Esophagus (tissue), 2 donors: ENCODE measurements at regions not wholly inside any gene's neighbourhood (a gene's known extent, or its start where the extent isn't known, plus 50 kb on each side); places are given as distances from the start of the nearest gene placed in this dataset.

Source experiments
- H3K27ac ChIP-seq, 2 donors: one replicate each; pipeline ENCODE4 v1.5.1; 2013; ENCODE audit warnings: low read depth in 2 of 2, mild to moderate bottlenecking in 2 of 2, inconsistent platforms in 1 of 2, low read length in 1 of 2, moderate library complexity in 1 of 2
- H3K27me3 ChIP-seq, 2 donors: one replicate each; pipeline ENCODE4 v1.6.1; 2013; ENCODE audit warnings: low read length in 2 of 2, control low read depth in 1 of 2, mild to moderate bottlenecking in 1 of 2; ENCODE audit not compliant: insufficient read depth in 2 of 2, control insufficient read depth in 1 of 2
- H3K36me3 ChIP-seq, 2 donors: one replicate each; pipeline ENCODE4 v1.6.1; 2013; ENCODE audit warnings: low read length in 1 of 2; ENCODE audit not compliant: control insufficient read depth in 2 of 2, insufficient read depth in 2 of 2
- H3K4me1 ChIP-seq, 2 donors: one replicate each; pipeline ENCODE4 v1.6.1; 2013; ENCODE audit warnings: low read length in 1 of 2; ENCODE audit not compliant: control insufficient read depth in 2 of 2, insufficient read depth in 2 of 2
- H3K4me3 ChIP-seq, 2 donors: one replicate each; pipeline ENCODE4 v1.5.1; 2013; ENCODE audit warnings: low read length in 2 of 2, mild to moderate bottlenecking in 2 of 2, low read depth in 1 of 2, moderate library complexity in 1 of 2
- H3K9me3 ChIP-seq, 2 donors: one replicate each; pipeline ENCODE4 v1.6.1; 2013; ENCODE audit warnings: mild to moderate bottlenecking in 2 of 2, low read depth in 1 of 2, low read length in 1 of 2, moderate library complexity in 1 of 2; ENCODE audit not compliant: control insufficient read depth in 2 of 2, insufficient read depth in 1 of 2
- WGBS, 2 donors: extraction: QIAGEN DNeasy Blood & Tissue Kit; methylation state at CpG; one replicate each; pipeline ENCODE4 v1.1.7; 2013; 5-methylcytosine and 5-hydroxymethylcytosine counted together
- donor health status: healthy with polysubstance abuse.
- donor health status: Bipolar disorder and iron deficiency.

DNA sequence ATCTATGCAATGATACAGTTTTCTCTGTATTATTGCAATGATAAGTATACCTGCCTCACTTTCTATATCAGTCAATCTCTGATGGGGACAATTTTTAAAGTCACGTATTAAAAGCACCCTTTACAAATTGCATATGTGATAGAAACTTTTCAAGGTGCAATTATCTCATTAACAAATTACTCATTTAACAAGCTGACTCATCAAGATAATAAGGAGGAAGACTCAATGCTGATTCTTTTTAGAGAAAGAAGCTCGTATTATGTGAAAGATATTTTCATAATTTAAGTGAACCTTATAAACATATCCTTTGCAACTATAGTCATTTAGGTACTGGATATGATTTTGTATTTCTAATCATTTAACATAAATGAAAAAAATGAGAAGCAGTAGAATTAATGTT is 1080.9 kb upstream of the TENM3 start:
- no peaks in the 10 kb centered on the region for H3K9me3 ChIP-seq
- H3K27ac ChIP-seq = no peak overlapping the region
- H3K36me3 ChIP-seq = no peaks in the 10 kb centered on the region
- 68 to 72% methylated on average over 2 of the region's 2 CpGs for WGBS, 2 donors
- no peaks in the 10 kb centered on the region for H3K27me3 ChIP-seq
- H3K4me3 ChIP-seq = no peak overlapping the region
- no peaks in the 10 kb centered on the region for H3K4me1 ChIP-seq

DNA sequence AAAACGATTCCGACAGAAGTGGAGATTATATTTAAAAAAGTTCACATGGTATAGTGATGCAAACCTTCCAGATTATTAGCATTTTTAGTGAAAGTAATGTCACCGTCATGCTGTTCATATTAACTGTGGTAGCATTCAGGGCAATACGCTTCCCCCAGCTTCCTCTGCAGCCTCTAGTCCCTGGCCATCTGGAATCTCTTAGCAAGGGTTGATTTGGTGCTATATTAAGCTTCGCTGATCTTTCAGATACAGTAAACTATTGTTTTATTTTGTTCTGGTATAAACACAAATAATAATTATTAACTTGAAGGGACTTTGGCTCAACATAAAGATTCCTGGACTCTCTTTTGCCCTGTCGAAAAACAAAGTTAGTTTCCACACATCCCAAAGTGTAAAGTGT is 1080.5 kb upstream of the TENM3 start:
- Histone ChIP-seq H3K27ac (no peak overlapping the region), H3K27me3 (no peaks in the 10 kb centered on the region), H3K4me1 (no peaks in the 10 kb centered on the region), H3K9me3 (no peaks in the 10 kb centered on the region), H3K4me3 (no peak overlapping the region), H3K36me3 (no peaks in the 10 kb centered on the region)
- WGBS, 2 donors = 71 to 75% methylated on average over 6 of the region's 6 CpGs

DNA sequence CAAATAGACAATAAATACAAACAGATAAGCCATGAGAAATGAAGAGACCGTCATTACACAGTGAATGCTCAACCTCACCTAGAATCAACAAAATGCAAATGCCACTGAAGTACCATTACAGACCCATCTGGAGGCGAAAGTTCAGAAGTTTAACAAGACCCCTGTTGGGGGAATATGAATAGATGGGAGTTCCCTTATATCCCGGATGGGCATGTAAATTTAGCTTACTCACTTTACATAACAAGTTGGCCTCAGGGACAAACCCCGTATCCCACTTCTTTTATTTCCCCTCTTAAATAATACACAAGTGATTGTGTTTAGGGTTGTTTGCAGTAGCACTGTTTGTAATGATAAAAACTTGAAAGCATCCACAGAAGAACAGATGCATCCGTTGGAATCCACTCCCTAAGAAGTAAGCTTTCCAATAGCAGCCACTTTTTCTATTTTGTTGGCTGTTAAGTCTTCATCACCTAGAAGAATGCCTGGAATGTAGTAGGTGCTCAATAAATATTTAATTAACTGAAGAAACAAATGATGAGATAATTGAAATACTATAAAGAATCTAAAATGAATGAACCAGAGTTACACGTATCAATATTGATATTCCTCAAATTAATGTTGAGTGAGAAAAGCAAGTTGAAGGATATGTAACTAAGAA is 1076.3 kb upstream of the TENM3 start:
- Histone ChIP-seq H3K27me3 (peaks cover 0 to 2% of the 10 kb centered on the region in 2 donors), H3K4me3 (no peak overlapping the region), H3K9me3 (no peaks in the 10 kb centered on the region), H3K36me3 (no peaks in the 10 kb centered on the region), H3K27ac (no peak overlapping the region), H3K4me1 (no peaks in the 10 kb centered on the region)
- WGBS, 2 donors = 54 to 55% methylated on average over 6 of the region's 6 CpGs

DNA sequence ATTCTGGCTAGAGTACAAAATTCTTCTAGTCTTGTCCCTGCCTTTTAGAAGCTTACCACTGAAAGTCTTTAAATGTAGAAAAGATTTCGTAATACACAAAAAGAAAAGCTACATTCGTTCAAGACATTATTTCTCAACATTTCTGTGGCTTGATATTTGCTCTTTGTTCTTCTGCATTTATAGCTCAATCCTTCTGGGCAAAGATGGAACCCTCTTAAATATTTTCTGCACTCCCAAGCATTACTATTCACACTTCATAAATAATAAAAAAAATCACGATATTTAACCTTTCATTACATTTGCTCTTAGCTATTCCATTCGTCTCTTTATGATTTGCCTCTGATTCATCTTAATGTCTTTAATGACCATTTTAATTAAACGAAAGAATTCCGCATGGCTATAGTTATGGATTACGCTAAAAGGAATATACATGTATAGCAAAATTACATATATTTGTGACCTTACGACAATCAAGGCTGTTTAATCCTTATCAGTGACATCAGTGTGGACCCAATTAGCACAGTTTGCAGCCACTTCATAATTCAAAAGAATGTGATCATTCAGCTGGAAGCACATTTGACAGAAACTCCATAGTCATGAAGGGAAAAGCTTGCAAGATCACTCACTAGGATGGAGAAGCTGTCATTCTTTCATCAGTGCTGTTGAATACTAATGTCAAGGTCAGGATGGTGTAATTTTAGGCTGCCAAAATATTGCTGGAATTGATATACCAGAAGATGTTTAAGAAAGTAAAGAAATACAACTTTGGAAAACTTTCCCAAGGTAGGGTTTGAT is 1075.0 kb upstream of the TENM3 start:
- no peaks in the 10 kb centered on the region for H3K9me3 ChIP-seq
- 84 to 88% methylated on average over 8 of the region's 8 CpGs for WGBS, 2 donors
- no peaks in the 10 kb centered on the region for H3K36me3 ChIP-seq
- H3K27ac ChIP-seq = no peak overlapping the region
- H3K4me1 ChIP-seq = no peaks in the 10 kb centered on the region
- peaks cover 0 to 2% of the 10 kb centered on the region in 2 donors for H3K27me3 ChIP-seq
- H3K4me3 ChIP-seq = no peak overlapping the region

DNA sequence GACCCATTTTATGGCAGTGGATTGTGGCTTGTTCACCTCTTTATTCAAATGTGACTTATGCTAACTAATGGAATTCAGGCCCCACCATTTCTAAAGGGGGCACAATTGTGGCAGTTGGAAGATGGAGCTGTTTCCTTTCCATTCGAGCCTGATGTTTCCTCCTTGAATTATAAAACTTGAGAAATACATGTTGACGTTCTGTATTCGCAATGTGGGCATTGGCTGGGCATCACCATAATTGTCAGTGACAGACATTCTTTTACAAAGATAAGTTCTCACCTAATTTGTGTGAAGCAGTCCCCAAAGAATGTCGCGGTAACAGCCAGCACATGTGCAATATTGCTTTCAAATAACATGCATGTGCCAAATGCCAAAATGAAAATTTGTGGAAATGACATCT is 1070.2 kb upstream of the TENM3 start:
- peaks cover 0 to 2% of the 10 kb centered on the region in 2 donors for H3K27me3 ChIP-seq
- no peak overlapping the region for H3K4me3 ChIP-seq
- no peaks in the 10 kb centered on the region for H3K4me1 ChIP-seq
- H3K27ac ChIP-seq = no peak overlapping the region
- 74 to 75% methylated on average over 5 of the region's 5 CpGs for WGBS, 2 donors
- H3K36me3 ChIP-seq = no peaks in the 10 kb centered on the region
- H3K9me3 ChIP-seq = peaks cover 0 to 2% of the 10 kb centered on the region in 2 donors

DNA sequence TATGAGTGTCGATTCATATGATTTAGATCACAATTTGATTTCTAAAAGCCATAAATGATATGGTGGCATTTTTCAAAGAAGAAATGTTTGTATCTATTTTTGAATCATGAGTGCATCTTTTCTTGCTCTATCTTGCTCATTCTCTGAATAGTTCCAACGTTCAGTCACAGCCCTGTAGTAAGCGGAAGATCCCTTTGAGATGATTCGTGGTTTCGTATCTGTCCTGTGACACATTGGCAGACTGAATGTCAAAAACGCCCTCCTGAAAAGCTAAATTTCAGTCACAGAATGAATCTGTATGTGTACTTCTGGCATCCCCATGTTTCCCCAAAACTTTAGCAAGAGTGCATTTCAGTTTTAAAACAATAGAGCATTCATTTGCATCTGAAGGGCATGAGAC is 1066.9 kb upstream of the TENM3 start:
- H3K4me3 ChIP-seq = no peak overlapping the region
- H3K36me3 ChIP-seq = no peaks in the 10 kb centered on the region
- H3K27me3 ChIP-seq = no peaks in the 10 kb centered on the region
- no peak overlapping the region for H3K27ac ChIP-seq
- WGBS, 2 donors = 79 to 82% methylated on average over 6 of the region's 6 CpGs
- H3K9me3 ChIP-seq = peaks cover 0 to 2% of the 10 kb centered on the region in 2 donors
- no peaks in the 10 kb centered on the region for H3K4me1 ChIP-seq

DNA sequence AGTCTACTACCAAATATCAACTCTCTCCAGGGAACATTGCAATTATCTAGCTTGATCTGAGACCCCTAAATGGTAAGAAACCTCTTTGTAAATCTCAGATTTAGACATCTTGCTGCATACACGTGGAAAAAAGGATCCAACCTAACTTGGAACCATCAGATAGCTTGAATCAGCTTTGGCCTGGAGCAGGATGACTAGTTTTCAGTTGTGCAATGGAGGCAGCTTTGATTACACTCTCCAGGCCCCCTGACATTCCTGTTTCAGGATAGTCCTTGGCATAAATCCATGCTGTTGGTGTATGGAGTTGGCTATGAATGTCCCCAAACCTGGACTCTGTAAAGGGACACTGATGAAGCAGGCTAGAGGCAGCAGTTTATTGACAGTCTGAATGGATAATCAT is 1061.9 kb upstream of the TENM3 start:
- Histone ChIP-seq H3K27me3 (no peaks in the 10 kb centered on the region), H3K36me3 (no peaks in the 10 kb centered on the region), H3K4me1 (no peaks in the 10 kb centered on the region), H3K4me3 (no peak overlapping the region), H3K27ac (no peak overlapping the region), H3K9me3 (no peaks in the 10 kb centered on the region)
- 0% methylated on average over 1 of the region's 1 CpG for WGBS, 2 donors

DNA sequence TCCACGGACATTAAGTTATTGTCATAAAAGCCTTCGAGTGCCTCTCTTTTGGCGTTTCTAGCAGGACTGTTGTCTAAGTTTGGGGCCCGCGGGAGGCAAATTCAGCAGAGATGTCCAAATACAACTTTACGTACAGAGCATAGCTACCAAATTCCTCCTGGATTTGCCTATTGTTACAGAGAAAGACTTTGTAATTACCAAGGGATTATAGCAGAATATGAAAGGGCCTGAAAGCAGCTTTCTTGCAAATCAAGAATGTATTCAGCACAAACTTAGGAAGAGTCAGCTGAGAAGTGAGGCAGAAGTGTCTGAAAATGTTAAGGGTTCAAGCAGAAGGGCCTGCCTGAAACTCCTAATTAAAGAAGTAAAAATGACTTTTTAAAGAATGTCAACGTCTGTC is 1053.5 kb upstream of the TENM3 start:
- WGBS, 2 donors = 54 to 58% methylated on average over 7 of the region's 7 CpGs
- no peaks in the 10 kb centered on the region for H3K9me3 ChIP-seq
- H3K27me3 ChIP-seq = no peaks in the 10 kb centered on the region
- H3K4me1 ChIP-seq = no peaks in the 10 kb centered on the region
- H3K4me3 ChIP-seq = no peak overlapping the region
- H3K36me3 ChIP-seq = no peaks in the 10 kb centered on the region
- H3K27ac ChIP-seq = no peak overlapping the region

DNA sequence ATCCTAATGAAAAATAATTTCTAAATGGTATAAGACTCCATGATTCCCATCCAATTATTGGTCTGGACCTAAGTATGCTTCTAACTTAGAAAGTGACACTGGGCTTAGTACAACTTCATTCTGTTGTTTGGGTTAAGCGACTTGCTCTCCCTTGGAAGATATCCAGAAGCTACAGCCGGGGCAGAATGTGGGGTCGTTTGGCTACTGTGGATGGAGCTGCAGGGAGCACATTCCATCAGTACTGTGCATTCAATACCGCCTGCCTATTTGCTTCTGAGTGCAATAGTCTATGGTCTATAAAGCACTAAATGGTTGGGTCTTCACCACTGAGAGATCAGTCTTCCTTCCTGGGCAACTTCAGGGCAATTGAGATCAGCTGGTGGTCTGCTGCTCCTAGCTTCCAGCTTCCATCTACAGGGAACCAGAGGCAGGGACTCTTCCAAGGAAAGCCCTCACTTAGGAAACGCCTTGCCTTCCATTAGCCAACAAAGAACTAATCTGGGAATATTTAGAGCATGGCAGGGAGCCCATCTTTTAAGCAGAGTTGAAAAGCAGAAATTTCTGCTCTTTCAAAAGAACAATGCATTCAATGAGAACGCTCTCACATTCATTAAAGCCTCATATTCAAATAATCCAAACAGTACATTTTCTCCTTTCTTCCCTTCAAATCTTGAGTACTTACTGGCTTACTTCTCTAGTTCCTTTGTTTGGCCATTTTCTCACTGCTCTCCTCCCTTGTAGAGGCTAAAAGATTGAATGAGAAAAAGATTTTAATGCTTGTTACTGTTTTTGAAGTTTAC is 1049.9 kb upstream of the TENM3 start:
- WGBS, 2 donors = 38 to 53% methylated on average over 6 of the region's 6 CpGs
- Histone ChIP-seq H3K9me3 (no peaks in the 10 kb centered on the region), H3K27ac (no peak overlapping the region), H3K4me3 (no peak overlapping the region), H3K4me1 (no peaks in the 10 kb centered on the region), H3K36me3 (no peaks in the 10 kb centered on the region), H3K27me3 (no peaks in the 10 kb centered on the region)
